ENCODE measurements at regions not wholly inside any gene's neighbourhood (a gene's known extent, or its start where the extent isn't known, plus 50 kb on each side); places are given as distances from the start of the nearest gene placed in this dataset.

DNA sequence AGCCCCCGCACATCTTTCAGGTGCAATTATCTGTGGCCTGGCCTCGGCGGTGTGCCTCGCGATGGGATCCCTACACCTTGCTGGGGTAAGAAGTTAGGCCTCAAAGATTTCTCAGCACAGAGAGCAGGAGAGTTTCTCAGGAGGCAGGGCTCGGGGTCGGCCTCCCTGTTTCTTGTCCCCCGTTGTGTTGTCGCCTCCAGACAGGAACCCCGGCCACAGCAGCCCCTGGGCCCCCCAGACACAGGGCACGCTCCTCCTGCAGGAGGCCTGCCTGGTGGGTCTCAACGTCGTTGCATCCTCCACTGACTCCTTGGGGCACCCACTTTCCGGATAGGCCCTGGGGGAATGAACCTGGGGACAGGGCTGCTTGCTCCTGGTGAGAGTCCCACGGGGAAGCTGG, 229.1 kb upstream of the SHH start:
- no peak for TF ChIP-seq EZH2 (IDR thresholded peaks at IDR 0.05; ENCODE audit: insufficient read depth, poor library complexity, severe bottlenecking)
- TF ChIP-seq EZH2phosphoT487 (IDR thresholded peaks at IDR 0.05; ENCODE audit: insufficient read depth, low read depth): no peak

Data from GM23248 (cell line).